ENCODE measurements at regions not wholly inside any gene's neighbourhood (a gene's known extent, or its start where the extent isn't known, plus 50 kb on each side); places are given as distances from the start of the nearest gene placed in this dataset.

- Histone ChIP-seq H3K4me3 (no peak overlapping the region), H3K4me1 (peaks cover 0 to 39% (median 21%) of the 10 kb centered on the region in 4 donors), H3K36me3 (no peaks in the 10 kb centered on the region), H3K27me3 (no peaks in the 10 kb centered on the region), H3K27ac (replicated peaks in 1 of 4) (no peak overlapping the region), H3K9me3 (no peaks in the 10 kb centered on the region)
- no peak for DNase-seq (ENCODE audit: extremely low spot score)
- TF ChIP-seq CTCF (IDR thresholded peaks at IDR 0.05) (no peak), POLR2A (IDR thresholded peaks at IDR 0.05; ENCODE audit: low read depth) (no peak), EP300 (IDR thresholded peaks at IDR 0.05) (no peak), POLR2AphosphoS5 (IDR thresholded peaks at IDR 0.05) (no peak)
- intact Hi-C loops (cut with DNase I): no loop called here
- 31% methylated on average over 1 of the region's 1 CpG for WGBS
Observed at GRCh38 chr9:79977510-79978197, 405.9 kb downstream of the TLE4 start.

- WGBS: 76% methylated on average over 10 of the region's 10 CpGs
- Histone ChIP-seq H3K36me3 (no peaks in the 10 kb centered on the region), H3K4me3 (no peak overlapping the region), H3K9me3 (no peaks in the 10 kb centered on the region), H3K27me3 (no peaks in the 10 kb centered on the region), H3K27ac (replicated peaks in 1 of 4) (no peak overlapping the region), H3K4me1 (peaks cover 0 to 39% (median 21%) of the 10 kb centered on the region in 4 donors)
- intact Hi-C loops (cut with DNase I): no loop called here
- DNase-seq (ENCODE audit: extremely low spot score): no peak
- TF ChIP-seq CTCF (IDR thresholded peaks at IDR 0.05) (no peak), POLR2AphosphoS5 (IDR thresholded peaks at IDR 0.05) (no peak), POLR2A (IDR thresholded peaks at IDR 0.05; ENCODE audit: low read depth) (no peak), EP300 (IDR thresholded peaks at IDR 0.05) (no peak)
Observed at GRCh38 chr9:79977074-79977435, 405.3 kb downstream of the TLE4 start.

- H3K27ac ChIP-seq (replicated peaks in 1 of 4): no peak overlapping the region
- H3K27me3 ChIP-seq: no peaks in the 10 kb centered on the region
- no peak for TF ChIP-seq CTCF (IDR thresholded peaks at IDR 0.05)
- no peak for TF ChIP-seq POLR2A (IDR thresholded peaks at IDR 0.05; ENCODE audit: low read depth)
- no peak for TF ChIP-seq POLR2AphosphoS5 (IDR thresholded peaks at IDR 0.05)
- TF ChIP-seq EP300 (IDR thresholded peaks at IDR 0.05): no peak
- intact Hi-C loops (cut with DNase I): no loop called here
- no peaks in the 10 kb centered on the region for H3K36me3 ChIP-seq
- H3K9me3 ChIP-seq: no peaks in the 10 kb centered on the region
- no peak overlapping the region for H3K4me3 ChIP-seq
- WGBS: 73% methylated on average over 16 of the region's 16 CpGs
- DNase-seq (ENCODE audit: extremely low spot score): no peak
- H3K4me1 ChIP-seq: peaks cover 0 to 39% (median 21%) of the 10 kb centered on the region in 4 donors
Observed at GRCh38 chr9:79976257-79977073, 404.7 kb downstream of the TLE4 start.

- no peak for DNase-seq (ENCODE audit: extremely low spot score)
- WGBS: 73% methylated on average over 10 of the region's 10 CpGs
- Histone ChIP-seq H3K36me3 (no peaks in the 10 kb centered on the region), H3K9me3 (no peaks in the 10 kb centered on the region), H3K27me3 (no peaks in the 10 kb centered on the region), H3K27ac (replicated peaks in 1 of 4) (no peak overlapping the region), H3K4me3 (no peak overlapping the region), H3K4me1 (peaks cover 0 to 39% (median 21%) of the 10 kb centered on the region in 4 donors)
- intact Hi-C loops (cut with DNase I): no loop called here
- no peak for TF ChIP-seq EP300 (IDR thresholded peaks at IDR 0.05)
- no peak for TF ChIP-seq POLR2AphosphoS5 (IDR thresholded peaks at IDR 0.05)
- no peak for TF ChIP-seq CTCF (IDR thresholded peaks at IDR 0.05)
- no peak for TF ChIP-seq POLR2A (IDR thresholded peaks at IDR 0.05; ENCODE audit: low read depth)
Observed at GRCh38 chr9:79975621-79976256, 404.0 kb downstream of the TLE4 start.
